NCI-H446 (cell line): ENCODE measurements at regions not wholly inside any gene's neighbourhood (a gene's known extent, or its start where the extent isn't known, plus 50 kb on each side); places are given as distances from the start of the nearest gene placed in this dataset.
A peak's percentile ranks its signal among the peaks of the same experiment; 100 is the strongest.
"Not testable (repeated sequence)": the region's sequence is repeated elsewhere in the genome, so short reads cannot be mapped to it uniquely, and the experiment has no call there.

Source experiments
- DNase-seq, 2 experiments: peaks; one replicate each; lab custom pipeline; 2025; lab: John Stamatoyannopoulos, UW

DNA sequence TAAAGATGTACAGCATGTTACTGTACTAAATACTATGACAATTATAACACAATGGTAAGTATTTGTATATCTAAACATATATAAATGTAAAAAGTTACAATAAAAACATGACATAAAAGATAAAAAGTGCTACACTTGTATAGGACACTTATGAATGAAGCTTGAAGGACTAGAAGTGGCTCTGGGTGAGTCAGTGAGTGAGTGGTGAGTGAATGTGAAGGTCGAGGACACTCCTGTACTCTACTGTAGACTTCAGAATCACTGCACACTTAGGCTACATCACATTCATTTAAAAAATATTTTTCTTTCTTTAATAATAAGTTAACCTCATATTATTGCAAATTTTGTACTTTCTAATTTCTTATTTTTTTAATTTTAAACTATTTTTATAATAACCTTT is 1476.7 kb upstream of the CDH8 start:
- no peak for DNase-seq

DNA sequence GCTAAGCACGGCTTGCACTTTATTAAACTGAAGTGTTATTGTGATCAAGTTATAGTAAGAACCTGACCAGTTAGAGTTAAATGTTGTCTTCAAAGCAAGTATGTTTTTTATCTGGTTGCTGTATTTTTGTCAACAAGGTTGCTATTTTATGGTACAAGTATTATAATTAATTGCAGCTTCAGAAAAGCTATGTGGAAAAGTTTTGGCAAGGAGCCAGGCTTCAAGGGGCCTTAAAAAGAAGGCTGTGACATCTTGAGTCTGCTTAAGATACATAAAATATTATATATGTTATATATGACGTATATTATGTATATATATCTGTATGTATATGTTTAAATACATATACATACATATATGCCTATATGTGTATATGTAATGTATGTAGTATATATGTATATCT is 1461.2 kb upstream of the CDH8 start:
- no peak for DNase-seq

DNA sequence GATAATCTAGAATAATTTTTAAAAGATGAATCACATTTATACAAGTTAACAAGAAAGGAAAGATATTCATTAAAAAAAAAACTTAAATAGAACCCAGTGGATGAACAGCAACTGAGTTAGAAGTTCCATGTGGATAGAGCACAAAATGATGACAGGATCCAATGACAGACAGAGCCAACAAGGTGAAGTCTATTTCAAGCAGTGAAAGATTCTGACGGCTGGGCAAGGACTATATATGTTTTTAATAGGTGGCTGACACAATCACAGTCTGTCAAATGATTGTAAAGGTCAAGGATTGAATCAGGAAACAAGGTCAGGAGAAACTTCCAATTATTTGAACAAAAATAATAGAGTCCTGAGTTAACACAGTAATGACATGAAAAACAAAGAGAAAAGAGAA is 1460.0 kb upstream of the CDH8 start:
- DNase-seq: no peak

DNA sequence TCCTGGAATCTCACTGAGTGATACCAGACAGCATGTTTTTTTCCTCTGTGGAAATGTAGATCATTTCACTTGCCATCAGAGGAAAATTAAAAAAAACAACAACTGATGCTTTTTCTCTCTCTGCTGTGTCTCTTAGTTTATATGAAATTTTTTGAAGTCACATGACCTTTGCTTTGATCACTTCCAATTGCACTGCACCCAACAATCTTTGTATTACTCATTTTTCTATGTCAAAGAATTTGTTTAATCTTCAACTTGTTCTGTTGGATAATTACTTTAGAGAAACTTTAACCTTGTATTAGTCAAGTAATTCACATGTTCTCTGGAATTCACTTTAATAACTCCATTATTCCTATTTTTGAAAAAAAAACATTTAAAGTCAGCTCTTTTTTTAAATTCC is 1452.7 kb upstream of the CDH8 start:
- DNase-seq: no peak

DNA sequence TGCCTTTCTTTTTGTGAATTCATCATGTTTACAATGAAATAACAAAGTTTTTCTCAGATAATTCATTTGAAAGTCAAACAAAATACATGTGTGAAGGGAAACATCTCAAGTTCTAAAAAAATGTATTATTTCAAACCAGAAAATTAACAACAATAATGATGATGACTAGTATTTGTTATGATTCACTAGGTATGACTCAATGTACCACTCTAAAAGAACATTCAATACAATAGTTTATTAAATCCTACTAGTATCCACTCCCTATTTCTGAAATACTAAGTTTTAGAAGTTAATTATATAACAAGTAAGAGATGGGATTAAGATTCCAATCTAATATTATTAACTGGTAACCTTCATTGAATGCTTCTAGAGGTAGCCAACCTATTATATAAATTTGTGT is 1444.8 kb upstream of the CDH8 start:
- no peak for DNase-seq

DNA sequence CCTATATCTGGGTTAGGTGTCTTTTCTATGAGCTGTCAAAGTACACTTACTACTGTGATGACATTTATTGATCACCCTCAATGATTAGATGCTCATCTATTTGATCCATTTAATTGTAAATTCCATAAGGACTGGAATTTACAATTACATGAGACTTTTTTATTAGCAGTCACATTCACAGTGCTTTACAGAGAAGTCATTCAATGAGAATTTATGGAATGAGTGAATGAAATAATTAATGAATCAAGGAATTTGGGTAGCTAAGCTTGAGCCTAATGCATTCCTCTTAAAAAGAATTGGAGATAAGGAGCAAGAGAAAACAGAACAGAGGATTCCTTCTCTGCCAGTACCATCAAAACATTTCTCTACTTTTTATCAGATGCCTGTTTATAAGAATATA is 1437.5 kb upstream of the CDH8 start:
- DNase-seq: no peak

DNA sequence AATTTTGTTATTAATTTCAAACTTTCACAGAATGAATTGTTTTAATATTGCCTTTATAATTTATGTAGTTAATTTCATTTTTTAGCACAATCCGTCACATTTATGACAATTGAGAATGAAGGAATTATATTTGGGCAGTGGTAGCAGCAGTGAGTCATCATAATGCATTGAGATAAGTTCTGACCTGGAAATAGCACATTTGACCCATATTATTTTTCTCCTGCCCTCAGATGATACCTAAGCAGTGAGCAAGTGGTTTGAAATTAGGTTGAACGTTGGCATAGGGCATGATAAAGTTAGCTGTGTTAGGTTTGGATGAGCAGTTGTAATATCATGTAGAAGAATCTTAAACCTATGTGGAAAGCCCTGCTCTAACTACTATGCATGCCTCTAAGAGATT is 1431.3 kb upstream of the CDH8 start:
- no peak for DNase-seq

DNA sequence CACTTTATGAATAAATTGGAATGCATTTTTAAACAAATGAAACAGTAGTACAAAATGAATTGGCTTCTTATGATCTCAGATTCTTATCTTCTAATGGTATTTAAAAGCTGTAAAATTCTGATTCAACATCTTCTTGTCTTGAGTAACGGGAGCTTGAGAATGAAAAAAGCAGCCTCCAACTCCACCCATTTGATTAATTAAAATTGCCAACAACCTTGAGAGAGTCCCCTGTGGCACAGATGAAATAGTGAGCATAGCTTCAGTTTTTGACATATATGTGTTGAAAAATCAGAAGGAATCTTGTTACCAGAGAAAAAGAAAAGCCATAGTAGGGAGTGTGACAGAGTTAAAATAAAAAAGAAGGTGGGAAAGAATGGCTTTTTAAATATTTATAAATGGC is 1426.1 kb upstream of the CDH8 start:
- DNase-seq: no peak

DNA sequence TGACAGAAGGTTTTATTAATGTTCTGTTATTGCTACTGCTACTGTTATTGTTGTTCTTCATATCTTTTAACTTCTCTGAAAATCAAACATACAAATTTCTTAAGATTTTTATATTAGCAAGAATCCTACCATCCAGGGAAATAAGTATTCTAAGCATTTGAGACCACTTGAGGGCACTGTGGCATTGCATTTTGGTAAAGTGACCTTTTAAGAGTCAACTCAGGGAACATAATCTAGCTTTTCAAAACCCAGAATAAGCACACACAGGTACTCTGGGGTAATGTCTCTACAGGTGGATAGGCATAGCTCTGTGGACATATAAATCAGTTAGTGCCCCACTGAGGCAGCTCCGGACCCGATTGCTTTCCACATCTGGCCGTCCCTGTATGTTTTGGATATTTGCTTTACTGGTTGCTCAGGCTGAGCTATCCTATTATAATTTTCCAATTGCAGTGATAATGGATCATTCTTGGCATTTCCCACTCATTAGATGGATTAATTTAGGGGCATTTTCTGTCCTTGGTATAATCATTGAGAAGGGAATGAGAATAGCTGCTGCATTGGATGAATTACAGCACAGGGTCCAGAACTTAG is 1425.1 kb upstream of the CDH8 start:
- DNase-seq: peak; percentile 0 to 37

DNA sequence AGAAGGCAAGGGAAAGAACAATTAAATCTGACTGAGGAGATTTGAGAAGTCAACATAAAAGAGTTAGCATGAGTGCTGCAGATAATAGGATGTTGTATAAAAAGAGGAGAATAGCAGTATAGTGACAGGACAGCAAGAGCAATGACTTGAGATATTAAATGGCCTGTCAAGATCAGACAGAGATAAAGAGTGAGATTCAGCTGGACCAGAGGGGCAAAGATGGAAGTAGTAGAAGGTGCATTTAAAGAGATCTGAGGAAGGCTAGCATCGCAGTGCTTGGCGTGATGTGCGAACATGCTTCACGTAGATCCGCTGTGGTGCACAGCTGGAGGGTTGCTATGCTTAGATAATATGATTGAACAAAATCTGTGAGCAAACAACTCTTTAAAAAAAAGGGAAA is 1422.6 kb upstream of the CDH8 start:
- DNase-seq: no peak

DNA sequence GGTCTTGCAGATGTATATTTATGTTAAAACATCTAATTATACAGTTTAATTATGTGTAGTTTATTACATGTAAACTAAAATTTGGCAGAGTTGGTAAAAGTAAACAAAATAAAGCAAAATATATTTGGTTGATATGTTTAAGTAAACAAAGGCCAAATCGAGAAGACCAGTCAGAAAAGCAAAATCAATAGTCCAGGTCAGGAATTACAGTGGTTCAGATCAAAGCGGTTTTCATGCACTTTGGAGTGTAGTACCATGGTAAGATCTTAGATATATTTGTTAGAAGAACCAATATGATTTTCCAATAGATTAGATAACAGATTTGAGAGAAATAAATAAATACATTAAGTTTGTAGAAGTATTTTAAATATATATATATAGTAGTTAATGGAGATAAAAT is 1421.6 kb upstream of the CDH8 start:
- no peak for DNase-seq

DNA sequence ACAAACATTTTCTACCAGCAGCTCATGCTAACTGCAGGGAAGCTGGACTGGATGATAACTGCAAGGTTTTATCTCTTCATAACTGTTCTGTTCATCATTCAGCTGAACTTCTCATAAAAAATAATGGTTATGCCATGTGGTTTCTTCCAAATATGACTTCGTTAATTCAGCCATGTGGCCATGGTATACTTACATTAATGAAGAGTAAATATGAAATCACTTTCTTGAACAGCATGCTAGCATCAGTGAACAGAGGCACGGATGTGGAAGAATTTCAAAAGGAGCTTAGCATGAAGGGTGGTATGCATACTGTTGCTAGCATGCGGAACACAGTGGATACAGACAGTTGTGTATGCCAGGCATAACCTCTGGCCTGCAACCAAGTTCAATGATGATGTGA is 1417.0 kb upstream of the CDH8 start:
- DNase-seq: no peak

DNA sequence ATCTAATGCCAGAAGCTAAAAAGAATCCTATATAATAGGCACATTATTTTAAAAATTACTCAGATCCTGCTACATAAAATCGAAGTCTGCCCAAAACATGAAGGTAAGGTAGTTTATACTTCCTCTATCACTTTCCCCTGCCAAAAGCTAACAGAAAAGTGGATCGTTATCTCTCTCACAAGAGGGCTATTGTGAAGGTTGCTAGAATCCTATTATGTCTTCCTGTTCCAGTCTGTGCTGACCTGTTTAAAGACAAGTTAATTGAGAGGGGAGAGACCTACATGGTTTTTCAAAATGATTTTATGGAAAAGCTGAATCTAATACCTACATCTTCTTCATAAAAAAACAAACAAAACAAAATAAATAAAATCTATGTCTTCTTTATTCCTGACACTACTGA is 1410.9 kb upstream of the CDH8 start:
- DNase-seq: no peak

DNA sequence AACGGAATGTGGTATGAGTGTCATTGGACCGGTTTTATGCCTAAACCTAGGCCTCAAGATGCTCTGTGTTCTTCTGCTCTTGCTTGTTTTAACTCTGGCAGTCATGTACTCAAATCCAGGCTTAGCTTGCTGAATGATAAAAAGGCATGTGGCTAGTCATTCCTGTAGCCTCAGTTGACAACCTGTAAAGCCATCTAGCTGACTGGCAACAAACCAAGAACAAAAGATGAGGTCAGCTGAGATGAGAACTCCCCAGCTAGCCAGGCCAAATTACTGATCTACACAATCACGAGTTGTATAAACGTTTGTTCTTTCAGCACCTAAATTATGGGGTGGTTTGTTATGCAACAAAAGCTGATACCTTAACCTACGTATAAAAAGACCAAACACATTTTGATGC is 1406.0 kb upstream of the CDH8 start:
- no peak for DNase-seq

DNA sequence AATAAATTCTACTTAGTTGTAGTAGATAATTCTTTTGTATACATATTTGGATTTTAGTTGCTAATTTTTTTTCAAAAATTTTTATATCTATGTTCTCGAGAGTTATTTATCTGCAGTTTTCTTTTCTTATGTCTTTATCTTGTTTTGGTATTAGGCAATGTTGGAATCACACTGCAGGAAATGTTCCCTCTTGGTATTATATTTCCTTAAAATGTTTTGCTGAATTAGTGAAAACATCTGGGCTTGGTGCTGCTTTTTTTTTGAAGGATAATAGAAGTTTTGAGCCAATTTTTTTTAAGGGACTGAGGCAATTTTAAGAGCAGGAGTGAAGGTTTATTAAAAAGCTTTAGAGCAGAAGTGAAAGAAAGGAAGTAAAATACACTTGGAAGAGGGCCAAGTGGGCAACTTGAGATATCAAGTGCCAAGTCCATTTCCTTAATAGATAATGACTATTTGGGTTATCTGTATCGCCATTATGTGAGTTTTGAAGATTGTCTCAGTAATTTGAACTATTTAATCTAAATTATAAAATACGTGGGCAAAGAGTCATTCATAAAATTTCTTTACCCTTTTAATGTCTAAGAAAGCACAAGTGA is 1390.1 kb upstream of the CDH8 start:
- no peak for DNase-seq

DNA sequence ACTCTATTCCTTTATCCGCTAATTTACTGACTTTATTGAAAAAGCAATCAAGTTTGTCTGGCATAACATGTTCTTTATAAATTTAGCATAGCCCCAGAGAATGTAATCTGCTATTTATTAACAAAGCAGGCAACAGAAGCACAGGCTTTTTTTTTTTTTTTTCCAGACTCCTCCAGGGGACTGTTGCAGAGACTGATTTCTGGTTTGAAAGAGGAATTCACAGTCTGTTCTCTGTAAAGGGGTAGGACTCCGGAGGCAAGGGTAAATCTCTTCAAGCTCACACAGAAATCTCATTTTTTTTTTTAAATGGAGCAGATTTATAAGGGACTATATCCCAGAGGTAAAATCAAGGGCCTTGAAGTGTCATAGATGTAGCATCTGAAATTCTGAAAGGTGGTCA is 1386.5 kb upstream of the CDH8 start:
- DNase-seq: peak; percentile 1 to 32

DNA sequence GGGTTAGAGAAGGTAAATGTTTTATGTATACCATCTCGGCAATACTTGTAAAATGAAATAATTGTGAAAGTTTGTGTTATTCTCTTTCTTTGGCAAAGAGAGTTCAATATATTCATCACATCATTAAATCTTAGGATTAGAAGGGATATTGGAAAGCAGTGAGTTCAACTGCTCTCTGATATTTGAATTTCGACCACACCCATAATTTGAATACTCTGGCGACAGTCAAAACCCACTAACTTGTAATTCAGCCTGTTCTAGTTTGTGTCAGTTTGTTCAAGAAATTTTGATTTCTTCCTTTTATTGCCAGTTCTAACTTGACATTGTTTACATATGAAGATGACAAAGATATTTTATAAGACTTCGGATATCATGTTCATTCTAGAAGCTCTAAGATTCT is 1380.5 kb upstream of the CDH8 start:
- no peak for DNase-seq

DNA sequence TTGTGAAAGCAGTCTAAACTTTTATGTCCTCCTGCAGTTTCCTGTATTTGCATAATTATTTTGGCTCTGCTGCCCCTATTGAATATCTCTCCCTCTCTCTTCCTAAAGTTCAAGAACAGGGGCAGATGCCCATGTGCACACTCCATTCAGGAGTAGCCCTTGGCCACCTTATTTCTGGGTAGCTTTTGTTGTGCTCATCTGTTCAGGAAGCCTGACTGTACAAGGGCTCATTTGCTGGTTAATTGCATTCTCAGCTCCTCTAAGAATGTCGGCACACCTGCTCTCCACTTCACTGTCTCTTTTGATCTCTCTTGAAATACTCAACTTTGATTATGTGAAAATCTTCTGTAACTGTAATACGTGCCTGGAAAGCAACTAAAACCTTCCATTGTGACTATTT is 1378.8 kb upstream of the CDH8 start:
- no peak for DNase-seq

DNA sequence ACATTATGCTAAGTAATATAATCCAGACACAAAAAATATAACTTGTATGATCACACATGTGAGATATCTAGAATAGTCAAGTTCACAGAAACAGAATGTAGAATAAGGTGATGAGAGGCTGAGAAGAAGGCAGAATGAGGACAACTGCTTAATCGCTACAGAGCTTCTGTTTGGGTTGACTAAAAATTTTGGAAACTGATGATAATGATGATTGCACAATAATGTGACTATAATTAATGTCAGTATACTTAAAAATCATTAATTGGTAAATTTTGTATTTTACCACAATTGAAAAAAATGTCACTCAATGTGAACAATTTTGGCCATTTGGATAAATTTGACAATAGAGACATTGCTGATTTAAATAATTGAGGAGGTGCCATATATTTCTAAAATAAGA is 1374.4 kb upstream of the CDH8 start:
- DNase-seq: no peak

DNA sequence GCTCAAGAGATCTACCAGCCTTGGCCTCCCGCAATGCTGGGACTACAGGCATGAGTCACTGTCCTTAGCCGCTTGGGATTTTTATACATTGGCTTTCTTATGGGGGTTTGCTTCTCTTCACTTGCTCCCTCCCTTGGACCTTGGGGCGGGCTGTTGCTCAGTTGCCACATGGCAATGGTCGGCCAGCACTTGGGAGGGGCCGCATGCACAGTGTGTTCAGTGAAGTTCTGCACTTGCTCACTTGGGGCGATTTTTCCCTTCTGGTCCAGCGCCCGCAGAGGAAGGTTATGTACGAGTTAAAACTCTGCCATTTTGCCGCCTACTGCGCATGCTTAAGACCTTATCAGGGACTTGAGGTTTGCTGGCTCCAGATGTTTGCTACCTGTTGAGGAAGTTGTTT is 1367.6 kb upstream of the CDH8 start:
- no peak for DNase-seq

DNA sequence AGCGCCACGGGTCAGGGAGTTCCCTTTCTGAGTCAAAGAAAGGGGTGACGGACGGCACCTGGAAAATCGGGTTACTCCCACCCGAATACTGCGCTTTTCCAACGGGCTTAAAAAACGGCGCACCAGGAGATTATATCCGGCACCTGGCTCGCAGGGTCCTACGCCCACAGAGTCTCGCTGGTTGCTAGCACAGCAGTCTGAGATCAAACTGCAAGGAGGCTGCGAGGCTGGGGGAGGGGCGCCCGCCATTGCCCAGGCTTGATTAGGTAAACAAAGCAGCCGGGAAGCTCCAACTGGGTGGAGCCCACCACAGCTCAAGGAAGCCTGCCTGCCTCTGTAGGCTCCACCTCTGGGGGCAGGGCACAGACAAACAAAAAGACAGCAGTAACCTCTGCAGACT is 1352.0 kb upstream of the CDH8 start:
- not testable (repeated sequence) for DNase-seq

DNA sequence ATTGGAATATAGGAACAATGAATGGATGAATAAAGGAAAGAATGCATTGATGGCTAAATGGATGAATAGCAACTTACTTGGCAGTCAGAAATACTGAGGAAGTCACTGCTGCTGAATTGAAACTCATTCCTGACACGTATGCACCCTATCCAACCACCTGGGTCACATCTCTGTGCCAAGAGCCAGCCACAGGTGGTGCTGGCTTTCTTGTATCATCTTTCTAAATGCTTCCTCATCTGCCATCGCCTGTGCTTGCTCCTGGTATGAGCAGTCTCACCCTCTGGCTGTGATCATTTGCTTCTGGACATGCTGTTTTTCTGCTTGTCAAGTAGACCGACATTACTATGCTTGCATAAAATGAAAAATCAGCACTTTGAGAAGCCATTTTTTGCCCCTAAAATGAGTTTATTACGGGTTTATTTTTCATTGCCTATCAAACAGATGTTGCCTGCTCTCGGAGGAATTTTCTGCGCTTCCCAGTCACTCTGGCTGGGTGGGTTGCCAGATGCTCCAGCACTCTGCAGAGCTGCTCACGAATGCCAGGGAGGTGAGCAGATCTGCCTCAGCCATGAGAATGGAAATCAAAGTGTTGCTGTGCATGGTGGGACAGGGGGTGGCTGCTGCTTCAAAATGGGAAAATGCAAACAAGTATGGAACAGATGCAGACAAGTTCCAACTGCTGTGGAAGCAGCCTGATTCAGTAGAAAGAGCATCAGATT is 1349.6 kb upstream of the CDH8 start:
- DNase-seq: no peak

DNA sequence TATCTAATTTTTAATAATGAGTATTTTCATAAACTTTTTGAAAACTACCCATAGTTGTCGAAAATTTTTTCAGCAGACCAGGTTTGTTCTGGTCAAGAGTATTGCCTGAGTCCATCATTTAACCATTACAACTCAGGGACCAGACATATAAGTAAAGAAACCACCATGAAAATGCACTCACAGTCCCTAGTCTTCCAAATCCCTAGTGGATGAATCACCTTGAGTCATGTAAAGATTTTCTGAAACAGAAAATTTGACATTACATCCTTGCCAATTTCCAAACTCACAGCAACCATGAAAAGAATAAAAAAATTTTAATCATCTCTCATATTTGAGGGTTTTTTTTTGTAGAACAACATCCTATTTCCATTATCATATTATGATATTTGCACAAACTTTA is 1337.5 kb upstream of the CDH8 start:
- DNase-seq: no peak

DNA sequence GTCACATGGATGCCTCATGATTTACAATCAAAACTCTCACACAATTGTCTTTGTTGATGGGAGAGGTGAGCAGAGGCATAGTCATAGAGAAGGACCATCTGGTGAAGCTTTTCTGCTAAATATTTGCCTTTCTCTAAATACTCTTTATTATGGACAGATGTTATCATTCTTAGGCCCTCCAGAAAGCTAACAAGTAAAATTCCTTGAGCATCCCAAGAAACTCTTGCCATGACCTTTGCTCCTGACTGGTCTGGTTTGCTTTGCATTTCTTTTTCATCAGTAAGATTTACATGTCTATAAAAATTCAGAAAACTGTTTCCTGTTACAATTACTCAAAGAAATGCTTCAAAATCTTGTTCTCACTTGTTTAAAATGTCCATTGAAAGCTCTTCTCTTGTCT is 1336.6 kb upstream of the CDH8 start:
- no peak for DNase-seq
